Skeletal muscle tissue (tissue), 3 donors: ENCODE measurements at regions not wholly inside any gene's neighbourhood (a gene's known extent, or its start where the extent isn't known, plus 50 kb on each side); places are given as distances from the start of the nearest gene placed in this dataset.
A peak's percentile ranks its signal among the peaks of the same experiment; 100 is the strongest.
"Not testable (repeated sequence)": the region's sequence is repeated elsewhere in the genome, so short reads cannot be mapped to it uniquely, and the experiment has no call there.

Experiments
- H3K27ac ChIP-seq: one replicate; pipeline ENCODE4 v1.7.0; 2013; ENCODE audit warnings: mild to moderate bottlenecking, low read depth, low read length, inconsistent platforms
- H3K27me3 ChIP-seq, 3 donors: one replicate each; pipeline ENCODE4 v1.7.0; 2013; ENCODE audit warnings: low read length in 3 of 3; ENCODE audit not compliant: control insufficient read depth in 3 of 3, insufficient read depth in 3 of 3
- H3K36me3 ChIP-seq, 3 donors: one replicate each; pipeline ENCODE4 v1.7.0; 2013; ENCODE audit warnings: low read length in 3 of 3; ENCODE audit not compliant: control insufficient read depth in 3 of 3, insufficient read depth in 3 of 3
- H3K4me1 ChIP-seq, 3 donors: one replicate each; pipeline ENCODE4 v1.7.0; 2013; ENCODE audit warnings: low read length in 3 of 3, mild to moderate bottlenecking in 3 of 3; ENCODE audit not compliant: control insufficient read depth in 3 of 3, insufficient read depth in 3 of 3
- H3K4me3 ChIP-seq, 3 donors: one replicate each; pipeline ENCODE4 v1.7.0; 2013; ENCODE audit warnings: low read length in 3 of 3
- H3K9ac ChIP-seq, 3 donors: one replicate each; pipeline ENCODE4 v1.7.0; 2013; ENCODE audit warnings: low read length in 3 of 3, mild to moderate bottlenecking in 3 of 3, moderate library complexity in 2 of 3, low read depth in 1 of 3
- H3K9me3 ChIP-seq, 3 donors: one replicate each; pipeline ENCODE4 v1.7.0; 2013; ENCODE audit warnings: low read length in 3 of 3; ENCODE audit not compliant: control insufficient read depth in 3 of 3
- donor health status: Osteomylitis.

DNA sequence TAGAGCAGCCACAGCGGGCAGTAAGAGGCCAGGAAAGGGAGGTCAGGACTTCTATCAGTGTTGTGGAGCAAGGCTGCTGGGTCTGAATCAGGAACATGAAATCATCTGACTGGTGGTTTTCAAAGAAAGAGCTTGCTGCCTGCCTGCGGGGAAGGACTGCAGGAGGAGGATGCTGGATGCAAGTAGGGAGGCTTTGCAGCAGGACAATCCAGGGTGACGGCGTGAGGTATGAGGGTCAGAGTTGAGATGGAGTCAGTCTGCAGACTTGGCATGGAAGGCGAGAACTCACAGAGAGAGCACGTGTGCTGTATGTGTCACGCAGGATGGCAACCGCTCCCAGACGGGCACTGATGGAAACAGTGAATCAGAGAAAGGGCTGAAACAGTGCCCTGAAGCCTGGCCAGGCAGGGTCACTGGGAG is 59.2 kb upstream of the CD93 start:
- peak overlapping the region; percentile 26 to 69 (median 62) for H3K9ac ChIP-seq
- H3K27me3 ChIP-seq = no peaks in the 10 kb centered on the region
- H3K4me1 ChIP-seq = peaks cover 86 to 93% (median 92%) of the 10 kb centered on the region in 3 donors

DNA sequence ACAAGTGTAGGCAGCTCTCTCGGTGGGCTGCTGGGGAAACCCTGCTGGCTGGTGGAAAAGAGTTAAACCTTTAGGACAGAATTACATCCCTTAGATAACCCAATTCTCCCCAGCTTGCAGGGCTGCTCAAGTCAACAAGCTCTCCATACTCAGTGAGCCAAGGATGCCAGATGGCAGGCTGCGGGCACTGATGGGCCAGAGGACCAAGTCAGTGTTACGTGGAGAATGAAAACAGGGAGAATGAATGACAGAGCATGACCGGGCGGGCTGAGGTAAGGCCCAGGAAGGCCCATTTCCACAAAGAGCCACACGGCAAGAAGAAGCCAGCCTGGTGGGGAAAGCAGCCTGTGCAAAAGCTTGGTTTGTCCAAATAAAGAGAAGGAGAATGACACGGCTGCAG is 58.7 kb upstream of the CD93 start:
- Histone ChIP-seq H3K4me3 (peak overlapping the region in 2 of 3 donors; percentile 8 to 24), H3K9ac (peak overlapping the region; percentile 26 to 69 (median 62)), H3K9me3 (no peaks in the 10 kb centered on the region), H3K27ac (peak overlapping the region; percentile 84), H3K27me3 (no peaks in the 10 kb centered on the region), H3K4me1 (peaks cover 81 to 88% (median 87%) of the 10 kb centered on the region in 3 donors), H3K36me3 (peaks cover 0 to 3% (median 0%) of the 10 kb centered on the region in 3 donors)

More for the DNA sequence above, 59.2 kb upstream of the CD93 start:
- Histone ChIP-seq H3K27ac (peak overlapping the region; percentile 84), H3K36me3 (peaks cover 0 to 3% (median 0%) of the 10 kb centered on the region in 3 donors), H3K9me3 (no peaks in the 10 kb centered on the region), H3K4me3 (peak overlapping the region in 2 of 3 donors; percentile 8 to 24)

DNA sequence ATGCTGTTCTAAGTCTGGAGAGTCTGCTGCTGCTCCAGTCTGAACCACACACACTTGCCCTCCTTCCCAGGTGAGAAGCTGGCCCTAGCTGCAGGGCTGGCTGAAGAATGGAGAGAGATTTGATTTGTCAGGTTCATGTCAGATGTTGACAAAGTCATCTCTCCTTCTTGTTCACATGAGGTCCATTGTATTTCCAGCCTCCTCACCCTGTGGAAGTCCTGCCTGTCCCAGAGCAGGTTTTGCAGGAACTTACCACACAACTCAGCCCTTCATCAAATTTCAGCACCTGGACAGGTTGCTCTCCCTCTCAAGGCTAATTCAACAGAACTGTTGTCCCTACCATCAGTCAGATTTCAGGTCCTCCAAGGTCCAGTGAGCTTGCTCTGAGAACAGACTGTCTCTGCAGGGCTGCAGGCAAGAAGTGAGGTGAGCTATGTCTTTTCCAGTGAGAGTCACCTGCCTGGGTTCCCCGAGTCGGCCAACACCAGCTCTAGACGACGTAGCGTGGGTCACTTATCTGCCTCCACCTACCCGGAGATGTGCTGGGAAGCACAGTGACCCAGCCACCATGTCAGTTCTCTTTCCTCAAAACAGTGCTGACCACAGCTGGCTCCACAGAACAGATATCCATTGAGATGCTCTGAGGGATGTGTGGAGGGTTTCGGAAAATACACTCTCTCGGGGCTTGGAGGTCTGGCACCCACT is 58.0 kb upstream of the CD93 start:
- Histone ChIP-seq H3K36me3 (peaks cover 0 to under 1% (median 0%) of the 10 kb centered on the region in 3 donors), H3K27me3 (no peaks in the 10 kb centered on the region), H3K4me3 (no peak overlapping the region), H3K27ac (peak overlapping the region; percentile 84), H3K9ac (peak overlapping the region in 2 of 3 donors; percentile 62 to 69), H3K4me1 (peaks cover 78 to 87% (median 80%) of the 10 kb centered on the region in 3 donors), H3K9me3 (no peaks in the 10 kb centered on the region)

GRCh38 chr20:23143098-23143497 is 57.0 kb upstream of the CD93 start:
- peaks cover 72 to 83% (median 78%) of the 10 kb centered on the region in 3 donors for H3K4me1 ChIP-seq
- H3K36me3 ChIP-seq = no peaks in the 10 kb centered on the region
- peak overlapping the region; percentile 87 for H3K27ac ChIP-seq
- H3K27me3 ChIP-seq = no peaks in the 10 kb centered on the region
- peak overlapping the region in 1 of 3 donors; percentile 40 for H3K9ac ChIP-seq
- peak overlapping the region in 1 of 3 donors; percentile 23 for H3K4me3 ChIP-seq
- no peaks in the 10 kb centered on the region for H3K9me3 ChIP-seq

DNA sequence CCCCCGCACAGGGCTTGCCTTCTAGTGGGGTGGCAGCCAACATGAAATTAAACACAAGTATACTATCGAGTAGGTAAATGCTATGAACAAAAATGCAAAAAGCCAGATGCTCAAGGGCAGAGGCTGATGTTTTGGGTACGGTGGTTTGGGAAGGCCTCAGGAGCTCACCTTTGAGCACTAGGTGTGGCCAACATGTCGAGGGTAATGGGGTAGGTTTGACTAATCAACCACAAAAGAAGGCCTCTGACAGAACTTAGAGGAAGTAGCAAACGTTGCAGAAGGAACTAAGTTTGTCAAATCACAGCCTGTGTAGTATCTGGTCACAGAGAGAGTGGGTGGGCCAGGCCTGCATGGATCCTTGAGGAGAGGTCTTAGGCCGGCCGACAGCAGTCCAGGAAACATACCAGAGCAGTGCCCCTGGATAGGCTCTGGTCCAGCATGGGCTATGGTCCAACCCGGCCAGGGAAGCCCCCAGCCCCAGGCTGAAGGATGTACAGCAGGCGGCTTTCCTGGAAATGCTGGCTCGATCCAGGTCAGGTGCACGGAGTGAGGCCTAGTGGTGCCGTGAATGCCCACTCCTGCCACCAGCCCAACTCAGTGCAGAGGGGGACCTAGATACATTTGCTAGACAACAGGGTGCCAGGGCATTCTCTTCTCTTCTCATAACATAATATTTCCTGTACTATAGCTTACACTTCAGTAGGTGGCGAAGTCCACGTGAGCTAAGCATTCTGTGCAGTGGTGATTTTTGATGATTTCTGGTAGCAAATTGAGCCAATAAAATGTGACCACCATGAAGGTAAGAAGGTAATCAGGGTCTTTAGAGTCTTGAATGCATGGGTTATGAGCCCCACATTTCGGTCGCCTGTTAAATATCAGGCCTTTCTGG is 56.3 kb upstream of the CD93 start:
- Histone ChIP-seq H3K4me3 (peak overlapping the region in 1 of 3 donors; percentile 23), H3K9me3 (no peaks in the 10 kb centered on the region), H3K9ac (peak overlapping the region in 2 of 3 donors; percentile 12 to 40), H3K27ac (peak overlapping the region; percentile 87), H3K36me3 (no peaks in the 10 kb centered on the region), H3K4me1 (peaks cover 70 to 80% (median 78%) of the 10 kb centered on the region in 3 donors), H3K27me3 (no peaks in the 10 kb centered on the region)

DNA sequence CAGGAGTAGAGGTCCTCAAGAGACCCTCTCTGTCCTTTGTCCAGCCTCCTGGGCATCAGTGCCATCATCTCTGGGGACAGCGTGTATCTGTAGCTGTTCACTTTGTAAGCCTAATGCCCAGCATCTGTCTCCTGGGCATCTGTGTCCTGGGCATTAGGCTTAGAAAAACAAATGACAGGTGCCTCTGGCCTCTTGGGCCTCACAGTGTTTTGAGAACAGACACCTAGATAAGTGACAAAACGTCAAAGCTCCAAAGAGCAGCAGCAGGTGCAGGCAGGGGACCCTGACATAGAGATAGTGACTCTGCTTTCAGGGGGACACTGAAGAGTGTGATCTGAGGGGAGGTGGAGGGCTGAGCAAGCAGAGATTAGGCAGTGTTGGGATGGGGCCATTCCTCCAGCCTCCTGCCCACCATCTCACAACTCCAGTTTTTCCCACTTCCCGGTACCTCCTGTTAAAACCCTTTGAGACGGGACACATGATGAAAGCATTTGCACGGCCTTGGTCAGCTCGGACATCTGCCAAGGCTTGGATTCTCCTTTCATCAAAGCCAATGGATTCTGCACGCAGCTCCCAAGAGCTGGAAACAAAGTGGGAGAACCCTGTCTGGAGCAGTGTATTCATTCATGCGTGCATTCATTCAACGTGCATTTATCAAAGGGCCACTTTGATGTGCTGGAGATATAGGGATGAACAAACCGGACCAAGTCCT is 55.5 kb upstream of the CD93 start:
- H3K27ac ChIP-seq = peak overlapping the region; percentile 87
- H3K27me3 ChIP-seq = no peaks in the 10 kb centered on the region
- peak overlapping the region in 2 of 3 donors; percentile 51 to 59 for H3K9ac ChIP-seq
- peaks cover 69 to 80% (median 78%) of the 10 kb centered on the region in 3 donors for H3K4me1 ChIP-seq
- peak overlapping the region in 1 of 3 donors; percentile 8 for H3K4me3 ChIP-seq
- no peaks in the 10 kb centered on the region for H3K36me3 ChIP-seq
- H3K9me3 ChIP-seq = no peaks in the 10 kb centered on the region

- peaks cover 68 to 80% (median 79%) of the 10 kb centered on the region in 3 donors for H3K4me1 ChIP-seq
- H3K9ac ChIP-seq = peak overlapping the region in 2 of 3 donors; percentile 51 to 59
- H3K27me3 ChIP-seq = no peaks in the 10 kb centered on the region
- no peaks in the 10 kb centered on the region for H3K36me3 ChIP-seq
- H3K9me3 ChIP-seq = no peaks in the 10 kb centered on the region
- peak overlapping the region in 1 of 3 donors; percentile 8 for H3K4me3 ChIP-seq
- peak overlapping the region; percentile 87 for H3K27ac ChIP-seq
Observed at GRCh38 chr20:23140991-23141390, 54.9 kb upstream of the CD93 start.

- H3K9me3 ChIP-seq, H3K36me3 ChIP-seq, H3K27ac ChIP-seq, H3K9ac ChIP-seq, H3K27me3 ChIP-seq, H3K4me3 ChIP-seq: not testable (repeated sequence)
- H3K4me1 ChIP-seq = peaks cover 61 to 77% (median 71%) of the 10 kb centered on the region in 3 donors
Observed at GRCh38 chr20:23139984-23140383, 53.9 kb upstream of the CD93 start.

- peaks cover 57 to 73% (median 67%) of the 10 kb centered on the region in 3 donors for H3K4me1 ChIP-seq
- no peaks in the 10 kb centered on the region for H3K36me3 ChIP-seq
- no peaks in the 10 kb centered on the region for H3K27me3 ChIP-seq
- H3K4me3 ChIP-seq = no peak overlapping the region
- H3K27ac ChIP-seq = no peak overlapping the region
- H3K9ac ChIP-seq = no peak overlapping the region
- no peaks in the 10 kb centered on the region for H3K9me3 ChIP-seq
Observed at GRCh38 chr20:23139524-23139923, 53.4 kb upstream of the CD93 start.
